ENCODE measurements at regions not wholly inside any gene's neighbourhood (a gene's known extent, or its start where the extent isn't known, plus 50 kb on each side); places are given as distances from the start of the nearest gene placed in this dataset.

DNA sequence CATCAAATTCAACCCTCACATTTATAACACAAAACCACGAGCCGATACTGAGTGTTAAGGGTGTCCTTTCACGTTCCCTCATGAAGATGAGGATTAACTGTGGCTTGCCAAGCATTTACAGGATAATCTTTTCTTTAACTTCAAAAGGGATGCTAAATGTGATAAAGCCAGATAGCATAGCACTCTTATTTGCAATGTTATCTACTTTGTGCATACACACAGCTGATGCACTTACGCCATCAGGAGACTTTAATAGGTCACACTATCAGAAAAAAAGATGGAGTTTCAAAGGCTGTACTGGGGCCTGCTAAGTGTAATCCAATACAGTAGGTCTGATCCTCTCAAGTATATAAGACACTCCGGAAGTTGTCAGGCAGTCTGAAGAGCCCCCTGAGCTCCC, 572.7 kb downstream of the PIK3C3 start:
- TF ChIP-seq EZH2 (IDR thresholded peaks at IDR 0.05; ENCODE audit: insufficient read depth, poor library complexity, severe bottlenecking) (no peak), EZH2phosphoT487 (IDR thresholded peaks at IDR 0.05; ENCODE audit: insufficient read depth, low read depth) (no peak)
